NT2/D1 (cell line): ENCODE measurements at regions not wholly inside any gene's neighbourhood (a gene's known extent, or its start where the extent isn't known, plus 50 kb on each side); places are given as distances from the start of the nearest gene placed in this dataset.

Experiments
- YY1 ChIP-seq: IDR thresholded peaks from 2 replicates; pipeline ENCODE4 v1.6.1; 2011; ENCODE audit not compliant: insufficient read length, insufficient read depth
- ZNF274 ChIP-seq: IDR thresholded peaks from 2 replicates; pipeline ENCODE4 v1.6.1; 2011; ENCODE audit warnings: mild to moderate bottlenecking, low read depth, low read length

DNA sequence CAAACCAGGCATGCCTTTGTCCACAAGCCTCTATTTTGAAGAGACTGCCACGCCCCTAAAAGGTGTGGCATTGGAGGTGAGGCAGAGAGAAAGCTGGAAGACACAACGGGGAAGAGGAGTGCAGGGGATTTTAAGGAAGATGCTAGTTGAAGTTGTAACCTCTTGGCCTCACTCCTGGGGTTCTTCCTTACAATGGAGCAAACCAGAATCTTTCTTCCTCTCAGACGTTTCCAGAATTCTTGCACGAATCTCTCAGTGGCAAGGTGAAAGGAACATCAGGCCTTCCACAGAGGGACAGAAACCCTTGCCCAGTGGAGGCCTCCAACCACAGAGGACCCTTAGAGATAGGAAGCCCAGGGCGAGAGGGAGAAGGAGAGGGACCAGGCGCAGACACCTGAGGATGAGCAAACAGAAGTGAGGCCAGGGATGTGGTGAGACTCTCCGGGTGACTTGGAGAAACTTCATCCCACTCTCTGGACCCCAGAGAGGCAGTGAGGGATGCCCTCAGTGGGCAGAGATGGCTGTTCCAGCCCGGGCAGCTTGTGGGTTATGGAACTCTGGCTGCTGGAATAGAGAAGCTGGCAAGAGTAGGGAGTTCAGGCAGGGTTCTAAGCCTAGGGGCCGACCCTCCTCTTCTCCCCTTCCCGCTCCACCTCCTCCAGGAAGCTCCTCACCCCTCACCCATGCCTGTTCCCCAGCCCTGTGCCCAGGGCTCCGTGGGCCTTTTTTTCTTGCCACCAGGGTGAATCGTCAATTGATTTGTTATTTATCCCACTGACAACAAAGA, 136.8 kb upstream of the RUNX3 start:
- TF ChIP-seq ZNF274 (no peak), YY1 (no peak)
